HepG2 (cell line): ENCODE measurements at regions not wholly inside any gene's neighbourhood (a gene's known extent, or its start where the extent isn't known, plus 50 kb on each side); places are given as distances from the start of the nearest gene placed in this dataset.
A peak's percentile ranks its signal among the peaks of the same experiment; 100 is the strongest.
"Not testable (repeated sequence)": the region's sequence is repeated elsewhere in the genome, so short reads cannot be mapped to it uniquely, and the experiment has no call there.

Experiments used
- ATAC-seq: fragments of 200-7000 bp; cut with Tn5 transposase; 3 replicates; pipeline ENCODE4 v1.9.1; 2020; ENCODE audit warnings: mild to moderate bottlenecking, moderate library complexity
- BruUV-seq: library from RNA; stranded (reverse); fragments of 400-500 nt; replicated peaks from 2 replicates; lab custom pipeline; 2021; lab: Mats Ljungman, UMichigan
- CTCF ChIA-PET: fragments of 300-600 bp; formaldehyde crosslinking; extraction: SDS; loops from one replicate; lab custom pipeline; 2021; ENCODE audit warnings: low total read pairs, inconsistent platforms, low intra/inter-chr PET ratio; lab: Yijun Ruan, JAX
- POLR2A ChIA-PET: fragments of 350-600 bp; sonication (Branson Sonifier 250); formaldehyde crosslinking; loops from one replicate; lab custom pipeline; 2020; ENCODE audit warnings: antibody characterized with exemption, inconsistent platforms; lab: Yijun Ruan, JAX
- DNase-seq: peaks from one replicate; pipeline ENCODE4 v3.0.0-alpha.2; 2015; ENCODE audit warnings: low spot score
- FAIRE-seq: peaks from 3 replicates; lab custom pipeline; 2011; peaks lifted over from hg19 to GRCh38; lab: Jason Lieb, UNC
- H2AFZ ChIP-seq: one replicate; pipeline ENCODE4 v1.6.1; 2011; ENCODE audit warnings: low read length, inconsistent platforms
- H3K27ac ChIP-seq: fragments of 300-600 bp; 3 replicates; pipeline ENCODE4 v1.8.0; 2011; ENCODE audit warnings: mixed run types, mild to moderate bottlenecking, mixed read lengths, low read length, inconsistent platforms; ENCODE audit not compliant: insufficient read depth; ENCODE audit errors: extremely low read length
- H3K27me3 ChIP-seq, 2 experiments: fragments of 200-600 bp in 1 of 2; 2 replicates in 1 of 2; 3 replicates in 1 of 2; pipeline versions ENCODE4 v1.6.0 to v1.8.0; 2011; ENCODE audit warnings: low read length in 2 of 2, mild to moderate bottlenecking in 2 of 2, moderate library complexity in 2 of 2, inconsistent platforms in 1 of 2; ENCODE audit not compliant: insufficient read depth in 2 of 2, control insufficient read depth in 1 of 2
- H3K36me3 ChIP-seq, 2 experiments: fragments of 200-600 bp in 1 of 2; replicated peaks in 1 of 2; 2 replicates in 1 of 2; 3 replicates in 1 of 2; pipeline versions ENCODE4 v1.5.1 to v1.8.0; 2011; ENCODE audit warnings: low read length in 2 of 2, inconsistent platforms in 1 of 2; ENCODE audit not compliant: insufficient read depth in 2 of 2, control insufficient read depth in 1 of 2
- H3K4me1 ChIP-seq: 2 replicates; pipeline ENCODE4 v1.5.1; 2012; ENCODE audit warnings: low read length, inconsistent platforms; ENCODE audit not compliant: insufficient read depth
- H3K4me2 ChIP-seq: 2 replicates; pipeline ENCODE4 v1.6.0; 2011; ENCODE audit warnings: low read depth, low read length, inconsistent platforms
- H3K4me3 ChIP-seq, 3 experiments: fragments of 200-600 bp in 1 of 3; sonication (generic), shearing (Covaris generic) in 1 of 3; replicated peaks in 1 of 3; 2 replicates each; pipeline ENCODE4 v1.5.1; 2011 to 2016; ENCODE audit warnings: low read length in 3 of 3, inconsistent platforms in 2 of 3, low read depth in 2 of 3, mild to moderate bottlenecking in 2 of 3, control low read depth in 1 of 3, mixed read lengths in 1 of 3; ENCODE audit not compliant: insufficient read depth in 1 of 3
- H3K79me2 ChIP-seq: one replicate; pipeline ENCODE4 v1.6.1; 2011; ENCODE audit warnings: low read length, inconsistent platforms; ENCODE audit not compliant: insufficient read depth
- H3K9ac ChIP-seq: 2 replicates; pipeline ENCODE4 v1.6.0; 2011; ENCODE audit warnings: mild to moderate bottlenecking, low read depth, low read length, inconsistent platforms; ENCODE audit not compliant: insufficient read depth
- H3K9me3 ChIP-seq: 2 replicates; pipeline ENCODE4 v1.5.1; 2012; ENCODE audit warnings: mild to moderate bottlenecking, low read length
- H4K20me1 ChIP-seq: 2 replicates; pipeline ENCODE4 v1.6.0; 2011; ENCODE audit warnings: inconsistent platforms, mild to moderate bottlenecking, low read length, moderate library complexity; ENCODE audit not compliant: insufficient read depth
- EZH2 ChIP-seq: conservative IDR thresholded peaks from 2 replicates; pipeline ENCODE4 v1.6.1; 2012; ENCODE audit warnings: mild to moderate bottlenecking, low read depth, low read length, moderate library complexity
- SRSF1 ChIP-seq: fragments of 200-400 bp; formaldehyde crosslinking; optimal IDR thresholded peaks from 2 replicates; pipeline ENCODE3; 2017; ENCODE audit warnings: mild to moderate bottlenecking, low read depth, low read length, moderate library complexity
- TP53 ChIP-seq: sonication (generic); formaldehyde crosslinking; conservative IDR thresholded peaks from 2 replicates; pipeline ENCODE4 v1.4.0; 2020; ENCODE audit warnings: missing genetic modification reagents
- ZFP90 ChIP-seq: sonication (generic); formaldehyde crosslinking; IDR thresholded peaks from 2 replicates; pipeline ENCODE4 v1.8.0; 2022; ENCODE audit warnings: missing genetic modification reagents, mild to moderate bottlenecking, inconsistent platforms, borderline replicate concordance
- whole genome bisulfite sequencing: methylation state at CpG from one replicate; pipeline ENCODE4 v1.1.6; 2017; ENCODE audit warnings: low lambda C conversion rate; 5-methylcytosine and 5-hydroxymethylcytosine counted together
- in situ Hi-C: cut with HindIII; loops from 2 replicates; pipeline ENCODE4 v1.10.0; 2017; ENCODE audit warnings: low pct_unique_long_range_greater_than_20kb; ENCODE audit not compliant: extremely low pct_ligation_motif_present
- intact Hi-C: fragments of 100-400 bp; cut with micrococcal nuclease; formaldehyde crosslinking; loops from one replicate; pipeline ENCODE4 v1.10.0; 2022; ENCODE audit not compliant: unreplicated experiment

DNA sequence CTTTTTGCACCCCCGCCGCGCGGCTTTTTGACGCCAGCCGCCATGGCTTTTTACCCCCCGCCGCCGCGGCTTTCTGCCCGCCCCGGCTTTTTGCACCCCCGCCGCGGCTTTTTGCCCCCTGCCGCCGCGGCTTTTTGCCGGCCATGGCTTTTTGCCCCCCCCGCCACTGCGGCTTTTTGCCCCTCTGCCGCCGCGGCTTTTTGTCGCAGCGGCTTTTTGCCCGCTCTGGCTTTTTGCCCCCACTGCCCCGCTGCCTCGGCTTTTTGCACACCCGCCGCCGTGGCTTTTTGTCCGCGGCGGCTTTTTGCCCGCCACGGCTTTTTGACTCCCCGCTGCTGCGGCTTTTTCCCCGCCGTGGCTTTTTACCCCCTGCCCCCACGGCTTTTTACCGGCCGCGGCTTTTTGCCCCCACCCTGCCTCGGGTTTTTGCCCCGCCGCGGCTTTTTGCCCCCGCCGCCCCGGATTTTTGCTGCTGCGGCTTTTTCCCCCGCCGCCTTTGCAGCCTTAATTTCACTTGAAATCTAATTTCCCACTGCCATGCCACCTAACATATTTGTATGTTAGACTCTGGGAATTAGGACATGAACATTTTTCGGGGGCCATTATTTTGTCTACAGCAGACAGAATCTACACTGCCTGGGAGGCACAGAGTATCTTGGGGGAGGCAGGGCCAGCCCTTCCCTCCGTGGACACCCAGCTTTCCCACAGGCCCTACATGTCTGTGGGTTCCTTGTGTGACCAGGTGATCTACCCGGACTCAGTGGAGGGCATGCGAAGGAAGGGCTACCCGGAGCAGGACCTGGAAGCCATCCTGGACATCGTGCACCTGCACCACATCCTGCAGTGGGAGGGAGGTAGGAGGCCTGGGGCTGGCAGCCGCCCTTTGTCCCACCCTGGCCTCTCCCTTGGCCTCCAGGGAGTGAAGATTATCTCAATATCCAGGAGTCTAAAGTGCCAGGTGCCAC, 3031.0 kb upstream of the TEKT4 start:
- ChIA-PET CTCF (no interaction called here), POLR2A (no interaction called here)
- ATAC-seq (no peak), DNase-seq (no peak), FAIRE-seq (no peak)
- peak overlapping the region; percentile 23; the same call in 1 of the 2 replicates for H3K4me2 ChIP-seq
- in situ Hi-C loops (no loop called here), intact Hi-C loops (no loop called here)
- no peaks in the 10 kb centered on the region for H3K9me3 ChIP-seq
- H3K36me3 ChIP-seq, result no peaks in the 10 kb centered on the region
- H4K20me1 ChIP-seq, result no peaks in the 10 kb centered on the region
- TF ChIP-seq ZFP90 (CRISPR knock-in tag) (no peak), EZH2 (peak; percentile 98; the same call in 1 of the 2 replicates), SRSF1 (peak; percentile 55), TP53 (CRISPR knock-in tag) (no peak)
- no peak overlapping the region for H3K27ac ChIP-seq
- no peak overlapping the region for H2AFZ ChIP-seq
- peaks cover 4 to 19% of the 10 kb centered on the region in 2 experiments; a peak in 4 of 5 replicates for H3K27me3 ChIP-seq
- no peaks in the 10 kb centered on the region for H3K79me2 ChIP-seq
- no peaks in the 10 kb centered on the region for H3K4me1 ChIP-seq
- peak overlapping the region in 1 of 3 experiments; percentile 16; a peak in 2 of 6 replicates for H3K4me3 ChIP-seq
- WGBS, result 18% methylated on average over 61 of the region's 62 CpGs
- H3K9ac ChIP-seq, result no peak overlapping the region
- BruUV-seq, result no TSS peak

DNA sequence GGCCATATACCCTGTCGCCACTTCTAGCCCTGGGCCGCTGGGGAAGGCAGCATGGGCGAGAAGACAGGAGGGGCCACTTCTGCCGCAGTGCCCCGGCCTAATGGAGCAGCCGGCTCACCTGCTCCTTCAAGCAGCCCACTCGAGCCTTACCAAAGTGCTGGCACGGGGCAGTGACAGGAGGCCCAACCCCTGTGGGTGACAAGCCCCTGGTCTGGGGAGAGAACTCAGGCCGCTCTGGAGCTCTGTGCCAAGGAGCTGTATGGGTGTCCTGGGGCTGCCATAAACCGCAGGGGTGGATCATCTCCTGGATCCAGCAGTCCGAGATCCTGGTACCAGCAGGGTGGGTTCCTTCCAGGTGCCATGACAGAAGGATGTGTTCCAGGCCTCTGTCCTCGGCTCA, 3029.0 kb upstream of the TEKT4 start:
- H3K4me1 ChIP-seq, intact Hi-C loops, H3K4me3 ChIP-seq, H3K9me3 ChIP-seq, H3K27ac ChIP-seq, H2AFZ ChIP-seq, POLR2A ChIA-PET, CTCF ChIA-PET, in situ Hi-C loops, H4K20me1 ChIP-seq, H3K36me3 ChIP-seq, H3K79me2 ChIP-seq, H3K4me2 ChIP-seq, DNase-seq, ATAC-seq, H3K9ac ChIP-seq, BruUV-seq, FAIRE-seq: not testable (repeated sequence)
- peaks cover 4 to 19% of the 10 kb centered on the region in 2 experiments; a peak in 4 of 5 replicates for H3K27me3 ChIP-seq
- WGBS, result 48% methylated on average over 4 of the region's 12 CpGs

DNA sequence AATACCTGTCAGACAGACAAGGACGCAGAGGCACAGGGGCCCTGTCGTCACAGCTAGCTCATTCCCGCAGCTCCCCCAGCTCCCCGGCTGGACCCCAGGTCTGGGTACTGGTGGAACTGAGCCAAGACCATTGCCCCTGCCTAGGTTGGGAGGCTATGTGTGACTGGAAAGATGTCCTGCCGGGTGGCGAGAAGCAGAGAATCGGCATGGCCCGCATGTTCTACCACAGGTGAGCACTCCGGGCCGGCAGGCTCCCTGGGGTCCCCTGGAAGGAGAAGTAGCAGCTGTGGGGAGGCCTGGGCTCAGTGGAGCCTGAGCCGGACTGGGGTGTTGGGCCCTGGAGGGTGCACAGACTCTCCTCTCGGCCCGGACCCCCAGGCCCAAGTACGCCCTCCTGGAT, 3028.3 kb upstream of the TEKT4 start:
- H3K36me3 ChIP-seq, intact Hi-C loops, CTCF ChIA-PET, H3K79me2 ChIP-seq, ATAC-seq, H3K4me2 ChIP-seq, H3K9me3 ChIP-seq, H3K4me1 ChIP-seq, H2AFZ ChIP-seq, POLR2A ChIA-PET, H3K27ac ChIP-seq, in situ Hi-C loops, H3K4me3 ChIP-seq, DNase-seq, H4K20me1 ChIP-seq, BruUV-seq, FAIRE-seq, H3K9ac ChIP-seq: not testable (repeated sequence)
- WGBS, result 42% methylated on average over 7 of the region's 14 CpGs
- peaks cover 4 to 19% of the 10 kb centered on the region in 2 experiments; a peak in 4 of 5 replicates for H3K27me3 ChIP-seq
